ENCODE measurements at regions not wholly inside any gene's neighbourhood (a gene's known extent, or its start where the extent isn't known, plus 50 kb on each side); places are given as distances from the start of the nearest gene placed in this dataset.

GRCh38 chr2:221282386-221282785 is 289.7 kb downstream of the EPHA4 start:
- TF ChIP-seq CTCF (IDR thresholded peaks at IDR 0.05) (no peak), SMAD3 (CRISPR knock-in tag; IDR thresholded peaks at IDR 0.05; ENCODE audit: borderline replicate concordance) (no peak), ZNF671 (CRISPR knock-in tag; IDR thresholded peaks at IDR 0.05) (no peak), NFE2L1 (CRISPR knock-in tag; IDR thresholded peaks at IDR 0.05) (no peak), JUN (CRISPR knock-in tag; IDR thresholded peaks at IDR 0.05) (no peak), IRF2 (CRISPR knock-in tag; IDR thresholded peaks at IDR 0.05; ENCODE audit: borderline replicate concordance, low read depth) (no peak), ZNF317 (CRISPR knock-in tag; IDR thresholded peaks at IDR 0.05; ENCODE audit: borderline replicate concordance, low read depth) (no peak), ZNF425 (CRISPR knock-in tag; conservative IDR thresholded peaks at IDR 0.05) (no peak), FOXP1 (CRISPR knock-in tag; IDR thresholded peaks at IDR 0.05; ENCODE audit: borderline replicate concordance) (no peak), ZNF121 (CRISPR knock-in tag; IDR thresholded peaks at IDR 0.05) (no peak), ZNF232 (CRISPR knock-in tag; IDR thresholded peaks at IDR 0.05) (no peak), RELA (CRISPR knock-in tag; IDR thresholded peaks at IDR 0.05; ENCODE audit: borderline replicate concordance) (no peak), PREB (CRISPR knock-in tag; IDR thresholded peaks at IDR 0.05; ENCODE audit: borderline replicate concordance) (no peak), ELF4 (CRISPR knock-in tag; IDR thresholded peaks at IDR 0.05; ENCODE audit: low read depth) (no peak)

All from WTC11 (cell line).